K562 (cell line): ENCODE measurements at regions not wholly inside any gene's neighbourhood (a gene's known extent, or its start where the extent isn't known, plus 50 kb on each side); places are given as distances from the start of the nearest gene placed in this dataset.

Experiments
- ATAC-seq: fragments of 200-7000 bp; cut with Tn5 transposase; 3 replicates; pipeline ENCODE4 v1.9.1; 2020; ENCODE audit warnings: moderate library complexity
- BruUV-seq: library from RNA; stranded (reverse); fragments of 400-500 nt; replicated peaks from 2 replicates; lab custom pipeline; 2021; lab: Mats Ljungman, UMichigan
- CTCF ChIA-PET: fragments of 300-600 bp; formaldehyde crosslinking; extraction: SDS; loops from one replicate; lab custom pipeline; 2021; ENCODE audit warnings: low intra/inter-chr PET ratio; lab: Yijun Ruan, JAX
- POLR2A ChIA-PET: fragments of 300-600, 350-650 bp; sonication (Branson Sonifier 250); formaldehyde crosslinking; extraction: SDS; loops from one replicate; lab custom pipeline; 2021; ENCODE audit warnings: antibody characterized with exemption, inconsistent platforms; lab: Yijun Ruan, JAX
- DNase-seq, 4 experiments: peaks; one replicate each; pipeline versions ENCODE4 v3.0.0 to v3.0.0-alpha.2; 2011 to 2018; ENCODE audit warnings: low spot score in 3 of 4, mixed read lengths in 3 of 4; ENCODE audit errors: extremely low read depth in 1 of 4
- FAIRE-seq: peaks from 2 replicates; lab custom pipeline; 2011; peaks lifted over from hg19 to GRCh38; lab: Jason Lieb, UNC
- H2AFZ ChIP-seq: 2 replicates; pipeline ENCODE4 v1.6.0; 2011; ENCODE audit warnings: low read depth, low read length, control low read depth, inconsistent platforms
- H3K27ac ChIP-seq: fragments of 200-600 bp; 3 replicates; pipeline ENCODE4 v1.8.0; 2011; ENCODE audit warnings: low read depth, mild to moderate bottlenecking, control low read depth, inconsistent platforms, low read length, moderate library complexity, mixed read lengths; ENCODE audit errors: extremely low read depth
- H3K27me3 ChIP-seq, 2 experiments: fragments of 300-600 bp in 1 of 2; 2 replicates in 1 of 2; 3 replicates in 1 of 2; pipeline versions ENCODE4 v1.6.0 to v1.8.0; 2011; ENCODE audit warnings: inconsistent platforms in 2 of 2, low read length in 2 of 2, mild to moderate bottlenecking in 1 of 2, mixed read lengths in 1 of 2, moderate library complexity in 1 of 2; ENCODE audit not compliant: control insufficient read depth in 2 of 2, insufficient read depth in 2 of 2
- H3K36me3 ChIP-seq: fragments of 300-600 bp; 3 replicates; pipeline ENCODE4 v1.8.0; 2011; ENCODE audit warnings: mild to moderate bottlenecking, low read length, inconsistent platforms; ENCODE audit not compliant: control insufficient read depth, insufficient read depth
- H3K4me1 ChIP-seq, 2 experiments: fragments of 200-600 bp in 1 of 2; replicated peaks in 1 of 2; 2 replicates in 1 of 2; 3 replicates in 1 of 2; pipeline versions ENCODE4 v1.5.1 to v1.8.0; 2011; ENCODE audit warnings: inconsistent platforms in 2 of 2, low read length in 2 of 2, mild to moderate bottlenecking in 1 of 2, mixed read lengths in 1 of 2, moderate library complexity in 1 of 2; ENCODE audit not compliant: control insufficient read depth in 2 of 2, insufficient read depth in 2 of 2
- H3K4me2 ChIP-seq: 2 replicates; pipeline ENCODE4 v1.6.1; 2011; ENCODE audit warnings: low read length, control low read depth, inconsistent platforms, mixed read lengths; ENCODE audit not compliant: insufficient read depth
- H3K4me3 ChIP-seq: fragments of 200-600 bp; sonication (generic), shearing (Covaris generic); 2 replicates; pipeline ENCODE4 v1.5.1; 2016; ENCODE audit warnings: control low read depth, inconsistent platforms
- H3K79me2 ChIP-seq: fragments of 200-600 bp; 3 replicates; pipeline ENCODE4 v1.8.0; 2011; ENCODE audit warnings: low read length, inconsistent platforms; ENCODE audit not compliant: control insufficient read depth, insufficient read depth
- H3K9ac ChIP-seq, 2 experiments: 2 replicates each; pipeline versions ENCODE4 v1.6.0 to v1.6.1; 2011; ENCODE audit warnings: low read depth in 2 of 2, low read length in 2 of 2, control low read depth in 1 of 2, inconsistent platforms in 1 of 2, mild to moderate bottlenecking in 1 of 2, mixed read lengths in 1 of 2; ENCODE audit not compliant: insufficient read depth in 1 of 2
- H3K9me1 ChIP-seq: one replicate; pipeline ENCODE4 v1.6.0; 2011; ENCODE audit warnings: inconsistent platforms, mild to moderate bottlenecking, low read length, moderate library complexity; ENCODE audit not compliant: control insufficient read depth, insufficient read depth
- H3K9me3 ChIP-seq: replicated peaks from 2 replicates; pipeline ENCODE4 v1.5.1; 2011; ENCODE audit warnings: low read depth, low read length, inconsistent platforms; ENCODE audit not compliant: control insufficient read depth, insufficient read depth
- H4K20me1 ChIP-seq: replicated peaks from 2 replicates; pipeline ENCODE4 v1.6.1; 2011; ENCODE audit warnings: low read length, inconsistent platforms, mixed read lengths; ENCODE audit not compliant: control insufficient read depth, insufficient read depth
- CBX1 ChIP-seq: sonication (generic); IDR thresholded peaks from 2 replicates; pipeline ENCODE4 v1.6.1; 2016; ENCODE audit warnings: antibody characterized with exemption, low read depth, mild to moderate bottlenecking
- CEBPG ChIP-seq, 3 experiments: fragments of 200-800 bp in 1 of 3; sonication (Bioruptor generic) in 1 of 3; sonication (generic) in 1 of 3; formaldehyde crosslinking in 1 of 3; IDR thresholded peaks in 2 of 3; conservative IDR thresholded peaks in 1 of 3; 2 replicates each; pipeline versions ENCODE4 v1.6.1 to v1.8.0; 2016 to 2022; ENCODE audit warnings: missing compliant biosample characterization in 2 of 3, missing genetic modification characterization in 2 of 3, mild to moderate bottlenecking in 1 of 3, missing genetic modification reagents in 1 of 3
- MBD2 ChIP-seq: sonication (generic); IDR thresholded peaks from 2 replicates; pipeline ENCODE4 v1.6.1; 2016; ENCODE audit warnings: low read depth, borderline replicate concordance
- NCOA4 ChIP-seq: fragments of 450-650 bp; IDR thresholded peaks from 2 replicates; pipeline ENCODE4 v1.6.1; 2018; ENCODE audit warnings: mild to moderate bottlenecking; ENCODE audit not compliant: partially characterized antibody
- NFIC ChIP-seq: fragments of 450-650 bp; IDR thresholded peaks from 2 replicates; pipeline ENCODE4 v1.6.1; 2017; ENCODE audit warnings: mild to moderate bottlenecking, inconsistent platforms
- PHB2 ChIP-seq: fragments of 450-650 bp; IDR thresholded peaks from 2 replicates; pipeline ENCODE4 v1.6.1; 2017; ENCODE audit warnings: low read depth
- SRSF9 ChIP-seq: fragments of 200-400 bp; formaldehyde crosslinking; IDR thresholded peaks from 2 replicates; pipeline ENCODE4 v1.6.1; 2017; ENCODE audit warnings: low read depth, low read length, borderline replicate concordance
- TSC22D4 ChIP-seq: fragments of 450-650 bp; IDR thresholded peaks from 2 replicates; pipeline ENCODE4 v1.6.1; 2016; ENCODE audit warnings: missing genetic modification characterization, missing biosample characterization, control low read depth
- ZC3H8 ChIP-seq: fragments of 450-650 bp; IDR thresholded peaks from 2 replicates; pipeline ENCODE4 v1.6.1; 2017
- ZNF175 ChIP-seq: fragments of 200-800 bp; sonication (Bioruptor generic); IDR thresholded peaks from 2 replicates; pipeline ENCODE4 v1.6.1; 2016; ENCODE audit warnings: low read depth, mild to moderate bottlenecking, missing genetic modification characterization, missing compliant biosample characterization
- ZNF197 ChIP-seq: fragments of 200-800 bp; sonication (Bioruptor generic); IDR thresholded peaks from 2 replicates; pipeline ENCODE4 v1.6.1; 2016; ENCODE audit warnings: low read depth, missing genetic modification characterization, missing compliant biosample characterization
- ZNF217 ChIP-seq: sonication (generic); formaldehyde crosslinking; IDR thresholded peaks from 2 replicates; pipeline ENCODE4 v1.8.0; 2022; ENCODE audit warnings: mild to moderate bottlenecking, missing genetic modification reagents
- ZNF431 ChIP-seq: sonication (generic); formaldehyde crosslinking; IDR thresholded peaks from 2 replicates; pipeline ENCODE4 v1.8.0; 2022; ENCODE audit warnings: mild to moderate bottlenecking, missing genetic modification reagents
- WGBS: fragments of 100-300 bp; shearing (Covaris generic); methylation state at CpG from one replicate; pipeline ENCODE4 v1.1.6; 2016; ENCODE audit warnings: low coverage, mixed read lengths; ENCODE audit not compliant: insufficient coverage; ENCODE audit errors: missing lambda C conversion rate; 5-methylcytosine and 5-hydroxymethylcytosine counted together
- in situ Hi-C: fragments of 300-500 bp; cut with MboI; formaldehyde crosslinking; loops from 4 replicates; pipeline ENCODE4 v1.15.0; 2018; ENCODE audit warnings: inconsistent platforms, mixed read lengths
- intact Hi-C: fragments of 100-400 bp; cut with micrococcal nuclease; formaldehyde crosslinking; loops from 2 replicates; pipeline ENCODE4 v1.14.2; 2022
- TF ChIP-seq, protein P1 (sequence below), 2 experiments: fragments of 450-650 bp in 1 of 2; sonication (generic) in 1 of 2; formaldehyde crosslinking in 1 of 2; IDR thresholded peaks in 1 of 2; conservative IDR thresholded peaks in 1 of 2; 2 replicates each; pipeline versions ENCODE4 v1.6.1 to v1.8.1; 2016 to 2023; ENCODE audit warnings: mild to moderate bottlenecking in 2 of 2, moderate library complexity in 2 of 2, inconsistent platforms in 1 of 2, missing genetic modification reagents in 1 of 2
- TF ChIP-seq, protein P2 (sequence below): fragments of 250-450 bp; sonication (Bioruptor Pico); IDR thresholded peaks from 2 replicates; pipeline ENCODE4 v1.4.0; 2020; ENCODE audit warnings: mild to moderate bottlenecking, moderate library complexity

- Histone ChIP-seq H3K9me3 (0 out of 2 replicates have a peak, but pooled peaks cover 3% of the 10 kb centered on the region), H3K79me2 (no peaks in the 10 kb centered on the region), H3K9me1 (no peaks in the 10 kb centered on the region), H3K36me3 (no peaks in the 10 kb centered on the region), H3K4me2 (no peak overlapping the region), H3K4me3 (no peak overlapping the region), H2AFZ (no peak overlapping the region), H3K9ac (no peak overlapping the region), H3K4me1 (no peaks in the 10 kb centered on the region), H3K27me3 (no peaks in the 10 kb centered on the region), H4K20me1 (no peaks in the 10 kb centered on the region), H3K27ac (no peak overlapping the region)
- CTCF ChIA-PET, result no interaction called here
- POLR2A ChIA-PET, result no interaction called here
- FAIRE-seq (no peak), DNase-seq (no peak), ATAC-seq (no peak)
- in situ Hi-C loops (no loop called here), intact Hi-C loops (no loop called here)
- TF ChIP-seq ZC3H8, result no peak
- no peak for TF ChIP-seq ZNF197 (CRISPR knock-in tag)
- TF ChIP-seq, protein P1, sequence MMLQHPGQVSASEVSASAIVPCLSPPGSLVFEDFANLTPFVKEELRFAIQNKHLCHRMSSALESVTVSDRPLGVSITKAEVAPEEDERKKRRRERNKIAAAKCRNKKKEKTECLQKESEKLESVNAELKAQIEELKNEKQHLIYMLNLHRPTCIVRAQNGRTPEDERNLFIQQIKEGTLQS (IDR thresholded peaks at IDR 0.05), result no peak
- TF ChIP-seq, protein P1 (CRISPR knock-in tag; conservative IDR thresholded peaks at IDR 0.05), result no peak
- no TSS peak for BruUV-seq
- 0% methylated on average over 2 of the region's 2 CpGs for WGBS
Observed at GRCh38 chr5:125554355-125554754, 807.9 kb upstream of the ZNF608 start.

DNA sequence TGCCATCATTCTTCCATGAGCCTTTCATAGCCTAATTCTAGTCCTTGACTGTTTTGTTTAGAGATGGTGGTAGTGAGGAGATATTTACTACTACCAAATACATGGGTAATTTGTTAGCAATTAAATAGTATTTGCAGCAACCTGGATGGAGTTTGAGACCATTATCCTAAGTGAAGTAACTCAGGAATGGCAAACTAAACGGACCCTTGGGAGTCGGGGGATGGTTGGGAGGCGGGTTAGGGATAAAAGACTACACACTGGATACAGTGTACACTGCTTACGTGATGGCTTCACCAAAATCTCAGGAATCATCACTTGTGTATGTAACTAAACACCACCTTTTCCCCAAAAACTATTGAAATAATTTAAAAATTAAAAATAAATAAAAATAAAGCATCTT lies 809.2 kb upstream of the ZNF608 start:
- DNase-seq, result no peak
- in situ Hi-C loops, result no loop called here
- intact Hi-C loops, result no loop called here
- TF ChIP-seq NFIC, result no peak
- TF ChIP-seq CBX1, result no peak
- TF ChIP-seq NCOA4, result no peak
- TF ChIP-seq MBD2, result no peak
- no peak for TF ChIP-seq SRSF9
- no peak for TF ChIP-seq TSC22D4
- TF ChIP-seq, protein P2, sequence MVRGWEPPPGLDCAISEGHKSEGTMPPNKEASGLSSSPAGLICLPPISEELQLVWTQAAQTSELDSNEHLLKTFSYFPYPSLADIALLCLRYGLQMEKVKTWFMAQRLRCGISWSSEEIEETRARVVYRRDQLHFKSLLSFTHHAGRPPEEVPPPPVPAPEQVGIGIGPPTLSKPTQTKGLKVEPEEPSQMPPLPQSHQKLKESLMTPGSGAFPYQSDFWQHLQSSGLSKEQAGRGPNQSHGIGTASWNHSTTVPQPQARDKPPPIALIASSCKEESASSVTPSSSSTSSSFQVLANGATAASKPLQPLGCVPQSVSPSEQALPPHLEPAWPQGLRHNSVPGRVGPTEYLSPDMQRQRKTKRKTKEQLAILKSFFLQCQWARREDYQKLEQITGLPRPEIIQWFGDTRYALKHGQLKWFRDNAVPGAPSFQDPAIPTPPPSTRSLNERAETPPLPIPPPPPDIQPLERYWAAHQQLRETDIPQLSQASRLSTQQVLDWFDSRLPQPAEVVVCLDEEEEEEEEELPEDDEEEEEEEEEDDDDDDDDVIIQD (CRISPR knock-in tag), result no peak
- TF ChIP-seq ZNF431 (CRISPR knock-in tag), result no peak
- TF ChIP-seq PHB2, result no peak
- TF ChIP-seq CEBPG (CRISPR knock-in tag; IDR thresholded peaks at IDR 0.05), result no peak
- no peak for TF ChIP-seq CEBPG (tag; conservative IDR thresholded peaks at IDR 0.05 in 1 of 2, IDR thresholded peaks at IDR 0.05 in 1 of 2)
- TF ChIP-seq ZNF217 (CRISPR knock-in tag), result no peak
- TF ChIP-seq ZNF175 (CRISPR knock-in tag), result no peak

More for the DNA sequence above, 809.2 kb upstream of the ZNF608 start:
- H2AFZ ChIP-seq, result no peak overlapping the region
- no peak overlapping the region for H3K27ac ChIP-seq
- no peaks in the 10 kb centered on the region for H3K4me1 ChIP-seq
- 0 out of 2 replicates have a peak, but pooled peaks cover 3% of the 10 kb centered on the region for H3K9me3 ChIP-seq
- H3K4me3 ChIP-seq, result no peak overlapping the region
- no peaks in the 10 kb centered on the region for H3K9me1 ChIP-seq
- no peaks in the 10 kb centered on the region for H4K20me1 ChIP-seq
- no peak for FAIRE-seq
- POLR2A ChIA-PET, result no interaction called here
- CTCF ChIA-PET, result no interaction called here
- no peaks in the 10 kb centered on the region for H3K36me3 ChIP-seq
- no peak for ATAC-seq
- 0% methylated on average over 4 of the region's 4 CpGs for WGBS
- no peak overlapping the region for H3K9ac ChIP-seq
- no peak overlapping the region for H3K4me2 ChIP-seq
- BruUV-seq, result no TSS peak
- H3K27me3 ChIP-seq, result no peaks in the 10 kb centered on the region
- H3K79me2 ChIP-seq, result no peaks in the 10 kb centered on the region
